ENCODE measurements at regions not wholly inside any gene's neighbourhood (a gene's known extent, or its start where the extent isn't known, plus 50 kb on each side); places are given as distances from the start of the nearest gene placed in this dataset.

GRCh38 chr13:61094865-61095264 is 320.8 kb downstream of the PCDH20 start:
- TF ChIP-seq CHD2 (IDR thresholded peaks at IDR 0.05; ENCODE audit: borderline replicate concordance, low read depth, low read length), result no peak
- no peak for TF ChIP-seq ZNF274 (IDR thresholded peaks at IDR 0.05; ENCODE audit: insufficient read depth, insufficient read length)
- no peak for TF ChIP-seq EGR1 (IDR thresholded peaks at IDR 0.05; ENCODE audit: borderline replicate concordance in 1 of 2, low read depth in 2 of 2, low read length in 2 of 2)
- no peak for TF ChIP-seq SPI1 (IDR thresholded peaks at IDR 0.05; ENCODE audit: borderline replicate concordance, insufficient read depth, low read depth, low read length)
- no peak for TF ChIP-seq FOS (IDR thresholded peaks at IDR 0.05; ENCODE audit: borderline replicate concordance, extremely low read depth, insufficient read length)
- no peak for TF ChIP-seq PAX5 (IDR thresholded peaks at IDR 0.05; ENCODE audit: borderline replicate concordance, low read depth, low read length)
- no peak for TF ChIP-seq POLR2A (IDR thresholded peaks at IDR 0.05; ENCODE audit: low read depth, low read length)
- no peak for TF ChIP-seq NR2C2 (IDR thresholded peaks at IDR 0.05; ENCODE audit: borderline replicate concordance, control insufficient read depth, insufficient read length, low read depth)
- TF ChIP-seq CTCF (IDR thresholded peaks at IDR 0.05 in 2 of 3, conservative IDR thresholded peaks at IDR 0.05 in 1 of 3; ENCODE audit: control insufficient read depth in 2 of 3, extremely low read depth in 1 of 3, insufficient read depth in 1 of 3, low read depth in 3 of 3, low read length in 3 of 3), result no peak
- TF ChIP-seq ASH2L (IDR thresholded peaks at IDR 0.05; ENCODE audit: borderline replicate concordance, low read depth), result no peak

All from GM12878 (cell line).